GM21367 (cell line): ENCODE measurements at regions not wholly inside any gene's neighbourhood (a gene's known extent, or its start where the extent isn't known, plus 50 kb on each side); places are given as distances from the start of the nearest gene placed in this dataset.

Experiments used
- ATAC-seq: cut with Tn5 transposase; IDR thresholded peaks from one replicate; pipeline ENCODE4 v1.9.1; 2021; ENCODE audit not compliant: unreplicated experiment

DNA sequence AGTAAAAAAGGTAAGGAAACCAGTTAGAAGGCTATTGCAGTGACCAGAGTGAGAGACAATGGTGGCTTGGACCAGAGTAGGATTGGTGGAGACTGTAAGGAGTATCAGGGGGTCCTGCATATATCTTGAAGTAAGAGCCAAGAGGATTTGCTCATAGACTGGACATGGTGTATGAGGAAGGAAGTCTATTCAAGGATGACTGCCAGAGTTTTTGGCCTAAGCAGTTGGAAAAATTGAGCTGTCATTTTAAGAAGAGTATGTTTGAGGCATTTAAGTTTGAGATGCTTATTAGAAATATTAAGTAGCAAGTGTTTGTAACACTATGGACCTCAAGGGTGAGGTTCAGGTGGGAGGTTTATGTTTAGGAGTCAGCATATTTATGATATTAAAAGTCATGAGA is 596.6 kb downstream of the METTL15 start:
- no peak for ATAC-seq

DNA sequence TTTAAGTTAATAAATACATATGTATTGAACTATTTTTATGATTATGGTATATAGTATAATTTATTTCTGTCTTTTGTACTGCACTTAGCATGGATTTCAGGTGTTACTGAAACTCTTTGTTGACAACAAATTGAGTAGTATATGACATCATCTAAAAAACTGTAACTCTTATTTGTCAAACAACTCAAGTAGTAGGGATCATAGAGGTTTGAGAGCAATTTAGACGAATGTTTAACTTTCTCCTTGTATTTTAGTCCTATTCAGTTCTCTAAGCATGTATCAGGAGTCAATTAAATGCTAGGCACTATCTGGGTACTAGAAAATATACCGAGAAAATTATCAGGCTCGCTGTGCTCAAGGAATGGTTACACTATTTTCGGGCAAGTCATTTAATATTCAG is 595.2 kb downstream of the METTL15 start:
- no peak for ATAC-seq

DNA sequence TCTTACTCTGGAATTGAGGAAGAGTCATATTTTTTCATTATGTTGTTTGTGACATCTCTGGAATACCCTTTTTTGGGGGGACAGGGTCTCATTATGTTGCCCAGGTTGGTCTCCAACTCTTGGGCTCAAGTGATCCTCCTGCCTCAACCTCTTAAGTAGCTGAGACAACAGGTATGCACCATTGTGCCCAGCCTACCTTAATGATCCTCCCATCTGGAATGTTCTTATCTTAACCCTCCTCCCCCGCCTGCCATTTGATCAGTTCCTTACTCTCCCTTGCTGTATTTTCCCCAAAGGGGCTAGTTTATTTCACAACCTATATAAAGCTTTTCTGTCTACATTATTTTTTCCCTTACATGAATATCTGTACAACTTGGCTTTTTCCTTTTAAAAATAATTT is 594.7 kb downstream of the METTL15 start:
- ATAC-seq = no peak

DNA sequence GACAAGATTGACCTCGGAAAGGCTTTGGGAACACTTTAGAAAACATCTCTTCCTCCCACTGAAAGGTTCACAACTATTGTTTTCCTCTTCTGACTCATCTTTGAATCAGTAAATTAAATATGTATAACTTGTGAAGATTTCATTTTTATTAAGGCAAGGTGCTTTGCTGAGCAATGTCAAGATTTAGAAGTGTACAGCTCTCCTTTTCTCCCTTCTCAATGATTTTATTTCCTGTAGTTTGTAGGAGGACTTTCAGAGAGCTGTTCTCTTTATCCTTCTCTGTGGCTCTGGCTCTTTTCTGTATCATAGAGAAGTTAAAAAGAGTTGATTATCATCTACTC is 594.2 kb downstream of the METTL15 start:
- ATAC-seq = no peak

DNA sequence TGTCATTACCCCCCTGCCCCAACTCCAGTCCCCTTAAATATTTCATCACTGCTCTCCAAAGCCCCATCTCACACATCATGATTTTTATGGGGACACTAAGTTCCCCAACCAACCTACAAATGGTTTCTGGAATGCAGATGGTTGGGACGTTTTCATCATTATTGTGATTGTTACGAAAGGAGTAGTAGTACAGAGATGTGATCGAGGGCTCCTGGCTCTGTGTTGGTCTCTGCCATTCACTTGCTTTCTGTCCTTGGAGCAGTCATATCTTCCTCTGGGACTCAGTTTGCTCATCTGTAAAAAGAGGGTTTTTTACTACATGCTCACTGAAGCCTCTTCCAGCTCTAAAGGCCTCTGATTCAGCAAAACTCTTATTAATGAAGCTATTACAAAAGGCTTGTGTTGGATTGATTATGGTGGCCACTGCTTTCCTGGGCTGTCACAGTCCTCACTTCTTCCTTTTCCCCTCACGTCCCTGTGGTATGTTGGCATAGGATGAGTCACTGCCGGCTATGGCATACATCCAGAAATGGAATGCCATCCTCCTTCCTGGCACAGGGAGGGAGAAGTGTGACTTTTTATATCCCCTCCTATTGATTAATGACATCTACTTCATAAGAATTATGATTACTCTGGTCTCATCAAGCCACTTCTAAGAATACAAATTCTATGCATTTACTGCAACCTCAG is 593.7 kb downstream of the METTL15 start:
- ATAC-seq = no peak

DNA sequence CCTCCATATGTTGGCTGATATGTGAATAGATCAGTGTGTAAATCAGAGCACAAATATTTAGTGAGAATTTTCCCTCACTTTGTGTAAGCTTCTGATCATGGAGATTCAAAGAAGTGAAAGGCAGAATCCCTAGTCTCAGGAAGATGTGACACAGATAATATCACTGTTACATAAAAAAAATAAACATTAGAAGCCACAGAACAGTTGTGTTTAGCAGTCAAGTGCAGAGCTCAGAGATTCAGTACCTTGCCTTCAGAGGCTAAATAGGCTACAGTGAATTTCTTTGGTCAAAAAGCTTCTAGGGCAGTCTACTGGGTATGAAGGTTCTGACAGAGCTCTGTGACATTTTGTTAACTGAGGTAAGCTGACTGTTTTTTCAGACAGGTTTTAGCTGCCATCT is 591.5 kb downstream of the METTL15 start:
- no peak for ATAC-seq

DNA sequence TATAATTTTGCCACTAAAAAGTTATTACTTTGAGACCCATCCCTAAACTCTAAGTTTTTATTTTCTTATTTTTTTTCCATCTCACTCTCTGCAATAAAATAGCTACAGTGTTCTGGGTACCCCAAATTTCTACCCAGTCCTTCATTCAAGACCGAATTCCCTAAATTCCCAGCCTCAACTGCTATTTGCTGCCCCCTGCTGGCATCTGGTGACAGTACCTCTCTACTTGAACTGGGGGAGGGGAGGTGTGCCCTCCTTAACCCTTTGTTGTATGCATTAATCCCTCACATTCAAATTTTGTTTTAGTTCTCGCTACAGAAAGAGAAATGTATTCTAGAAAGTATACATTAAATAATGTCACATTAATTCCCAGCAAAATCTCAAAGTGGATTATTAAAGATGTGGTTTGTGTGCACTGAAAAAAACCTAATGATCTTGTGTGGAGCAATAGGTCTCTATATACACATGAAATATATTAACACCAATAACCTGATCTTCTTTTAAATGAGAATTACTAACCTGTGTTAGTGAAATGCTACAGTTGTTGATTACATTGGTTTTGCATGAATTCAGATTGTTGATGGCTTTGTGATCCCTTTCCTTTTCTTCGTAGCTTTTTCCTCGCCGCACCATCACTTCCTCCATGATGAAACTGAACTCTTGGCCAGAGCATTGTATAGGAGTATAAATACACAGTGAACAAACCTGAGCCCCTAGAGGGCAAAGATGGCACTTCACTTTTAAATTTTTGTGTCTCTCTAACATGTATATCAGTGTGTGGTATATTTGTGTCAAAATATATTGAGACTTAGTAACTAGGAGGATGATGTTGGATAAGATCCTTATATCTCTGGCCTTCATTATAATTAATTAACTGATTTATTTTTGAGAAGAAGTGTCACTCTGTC is 590.0 kb downstream of the METTL15 start:
- peak; percentile 62 for ATAC-seq

DNA sequence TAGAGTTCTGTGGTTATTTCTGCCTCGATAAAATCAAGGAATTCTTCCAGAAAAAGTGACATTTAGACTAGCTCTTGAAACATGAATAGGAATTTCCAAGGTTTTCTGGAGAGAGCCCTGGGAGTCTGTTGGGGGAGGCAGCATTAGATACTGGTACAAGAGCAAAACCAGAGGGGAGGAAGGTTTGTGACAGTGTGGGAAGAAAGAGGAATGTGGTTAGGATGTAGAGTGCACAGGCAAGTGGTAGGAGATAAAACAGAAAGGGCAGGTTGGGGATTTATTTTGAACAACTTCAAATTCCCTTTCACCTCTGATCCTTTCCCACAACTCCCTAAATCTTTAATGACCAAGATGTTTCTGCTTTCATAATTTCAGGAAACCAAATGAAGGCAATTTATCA is 588.4 kb downstream of the METTL15 start:
- ATAC-seq = no peak

DNA sequence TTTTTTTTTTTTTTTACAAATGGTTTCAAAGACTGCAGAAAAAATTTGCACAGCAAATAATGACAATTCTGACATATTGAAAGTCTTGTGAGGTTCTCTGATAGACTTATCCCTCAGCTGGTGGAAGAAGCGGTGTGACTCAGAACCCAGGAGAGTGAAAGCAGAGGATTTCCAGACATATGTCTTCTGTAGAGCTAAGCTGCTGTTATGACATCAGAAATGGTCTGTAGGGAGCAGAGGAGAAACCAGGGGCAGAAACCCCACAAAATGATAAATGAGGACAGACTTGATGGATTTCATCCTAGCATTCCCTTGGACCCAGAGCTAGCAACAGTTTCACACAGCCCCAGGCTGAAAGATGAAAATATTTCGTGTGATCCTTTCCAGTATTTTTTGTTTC is 582.6 kb downstream of the METTL15 start:
- ATAC-seq = no peak

DNA sequence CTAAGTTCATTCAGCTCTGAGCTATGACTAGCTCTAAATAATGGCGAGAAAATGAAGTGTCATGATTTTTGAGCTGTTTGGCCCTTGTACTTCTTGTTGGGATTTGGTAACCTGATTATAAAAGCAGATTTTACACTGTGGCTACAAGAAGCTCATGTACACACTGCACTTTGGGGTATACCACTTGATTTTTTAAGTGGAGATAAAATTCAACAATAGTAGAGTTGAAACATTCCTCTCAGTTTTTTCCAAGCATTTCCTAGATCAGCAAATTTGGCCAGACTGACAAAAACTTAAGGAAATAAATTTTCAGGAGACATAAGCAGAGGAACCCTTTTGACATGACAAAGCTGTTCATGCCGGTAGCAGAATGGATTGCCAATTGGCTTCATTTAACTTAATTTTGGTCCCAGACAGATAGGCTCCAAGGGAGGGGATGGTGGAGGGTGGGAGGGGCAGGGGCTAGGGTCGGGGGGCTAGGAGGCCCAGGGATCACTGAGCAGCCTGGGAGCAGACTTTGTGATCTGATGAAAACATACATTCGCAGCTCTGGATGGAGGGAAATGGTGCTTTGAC is 575.9 kb downstream of the METTL15 start:
- no peak for ATAC-seq

DNA sequence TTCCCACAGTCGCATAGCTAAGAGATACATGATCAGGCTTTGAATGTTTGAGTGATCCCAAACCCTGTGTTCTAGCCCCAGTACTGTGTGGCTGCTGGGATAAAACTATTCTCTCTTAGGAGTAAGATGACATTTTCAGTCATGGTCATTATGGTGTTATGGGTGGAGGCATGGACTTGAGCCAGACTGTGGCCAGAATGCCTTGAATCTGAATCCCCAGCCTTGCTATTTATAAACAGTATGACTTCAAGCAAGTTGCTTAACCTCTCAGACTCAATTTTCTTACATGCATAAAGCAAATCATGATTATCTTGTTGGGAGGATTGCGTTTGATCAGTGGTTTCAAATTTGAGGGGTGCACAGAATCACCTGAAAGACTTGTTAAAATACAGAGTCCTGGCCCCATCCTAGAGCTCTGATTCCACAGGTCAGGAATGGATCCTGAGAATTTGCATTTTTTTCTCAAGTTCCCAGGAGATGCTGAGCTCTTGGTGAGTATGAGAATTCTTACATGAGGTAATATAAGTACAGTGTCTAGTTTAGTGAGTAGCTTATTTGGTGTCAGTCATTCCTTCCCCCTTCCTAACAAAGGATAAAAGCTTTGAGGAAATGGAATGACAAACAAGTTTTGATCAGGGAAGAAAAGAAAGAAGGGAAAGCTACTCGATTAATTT is 571.7 kb downstream of the METTL15 start:
- ATAC-seq = no peak

DNA sequence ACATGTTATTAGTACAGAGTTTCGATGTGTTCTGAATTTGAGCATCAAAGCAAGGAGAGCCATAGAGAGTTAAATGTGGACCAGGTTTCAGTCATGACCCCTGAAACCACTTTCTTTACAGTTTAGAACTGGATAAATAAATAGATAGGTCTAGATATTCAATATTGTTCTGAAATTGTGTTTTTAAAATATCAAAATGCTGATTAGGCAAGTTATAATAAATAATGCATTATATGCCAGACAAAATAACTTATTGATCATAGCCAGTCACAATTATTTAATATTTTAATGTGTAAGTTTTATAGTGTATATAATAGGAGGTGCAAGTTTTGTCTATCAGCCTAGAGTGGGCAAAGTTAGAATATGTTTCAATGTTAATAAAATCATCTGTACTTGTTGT is 569.5 kb downstream of the METTL15 start:
- ATAC-seq = no peak

DNA sequence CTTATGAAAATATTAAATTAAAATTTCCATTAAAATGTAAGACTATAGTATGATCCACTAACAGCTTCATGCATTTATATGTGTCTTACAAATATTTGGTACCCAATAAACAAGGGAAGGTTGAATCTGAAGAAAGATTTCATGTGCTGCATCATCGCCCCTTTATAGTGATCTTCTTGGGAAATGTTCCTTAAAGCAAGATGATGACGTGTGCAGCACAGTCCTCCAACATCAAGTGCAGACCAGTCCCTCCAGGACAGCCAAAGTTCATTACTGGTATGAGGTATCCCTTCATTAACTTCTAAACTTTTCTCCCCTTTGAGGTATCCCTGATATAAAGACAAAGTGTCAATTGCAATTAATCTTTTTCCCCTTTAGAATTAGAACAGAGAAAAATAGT is 567.0 kb downstream of the METTL15 start:
- ATAC-seq = no peak

DNA sequence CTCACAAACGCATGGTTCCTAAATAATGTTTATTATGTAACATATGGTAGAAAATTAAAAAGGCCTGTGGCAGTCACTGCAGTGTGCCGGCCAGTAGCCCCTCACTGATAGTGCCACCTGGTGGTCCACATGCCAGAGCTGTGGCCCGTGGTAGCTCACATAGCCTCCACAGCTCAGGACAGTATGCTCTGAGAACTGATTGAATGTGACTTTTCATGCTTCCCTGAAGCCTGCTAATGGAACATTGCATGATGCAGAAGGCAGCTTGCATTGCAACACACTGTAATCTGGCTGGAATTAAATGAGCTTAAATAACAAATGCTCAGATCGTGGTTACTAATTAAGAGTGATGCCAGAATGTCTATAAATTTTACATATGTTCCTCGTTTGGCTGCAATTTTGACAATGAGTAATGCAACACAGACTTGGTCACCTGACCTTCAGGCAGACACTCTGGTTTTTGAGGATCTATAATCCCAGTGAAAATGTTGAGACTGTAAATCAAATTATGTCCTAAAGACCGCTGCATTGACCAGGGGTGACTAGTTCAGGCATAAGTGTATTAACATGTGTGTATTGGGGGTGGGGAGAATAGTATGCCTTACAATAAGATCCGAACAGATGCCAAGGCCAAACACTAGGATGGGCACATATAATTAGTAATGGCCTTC is 566.4 kb downstream of the METTL15 start:
- ATAC-seq = no peak

DNA sequence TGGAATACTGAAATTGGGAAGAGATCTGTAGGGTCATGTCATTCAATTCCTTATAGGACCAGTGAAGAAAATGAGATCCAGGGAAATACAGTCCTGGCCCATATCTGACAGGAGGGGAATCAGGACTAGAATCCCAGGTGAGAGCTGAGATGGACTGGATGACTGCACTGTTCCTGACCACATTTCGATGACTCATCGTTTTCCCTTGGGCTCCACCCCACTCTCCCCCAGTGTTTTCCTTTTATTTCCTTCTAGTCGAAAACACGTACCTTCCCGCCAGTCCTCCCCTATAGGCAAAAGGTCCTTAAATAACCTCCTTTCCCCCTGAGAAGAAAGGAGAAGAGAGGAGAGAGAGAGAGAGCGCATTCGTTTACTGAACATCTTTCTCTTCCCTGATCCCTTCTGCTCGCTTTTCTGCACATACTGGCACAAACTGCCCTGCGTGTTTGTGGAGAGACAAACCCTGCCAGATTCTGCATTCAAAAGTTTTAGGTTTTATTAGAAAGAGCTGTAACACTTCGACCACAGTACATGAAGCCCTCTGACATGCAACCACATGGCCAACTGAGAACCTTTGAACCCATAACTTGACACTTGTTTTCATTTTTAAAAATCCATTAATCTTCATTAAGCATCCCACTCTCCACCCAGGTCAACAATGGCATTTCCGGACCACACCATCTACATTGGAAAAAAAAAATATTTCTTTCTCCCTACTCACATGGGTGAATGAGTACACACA is 565.7 kb downstream of the METTL15 start:
- no peak for ATAC-seq

DNA sequence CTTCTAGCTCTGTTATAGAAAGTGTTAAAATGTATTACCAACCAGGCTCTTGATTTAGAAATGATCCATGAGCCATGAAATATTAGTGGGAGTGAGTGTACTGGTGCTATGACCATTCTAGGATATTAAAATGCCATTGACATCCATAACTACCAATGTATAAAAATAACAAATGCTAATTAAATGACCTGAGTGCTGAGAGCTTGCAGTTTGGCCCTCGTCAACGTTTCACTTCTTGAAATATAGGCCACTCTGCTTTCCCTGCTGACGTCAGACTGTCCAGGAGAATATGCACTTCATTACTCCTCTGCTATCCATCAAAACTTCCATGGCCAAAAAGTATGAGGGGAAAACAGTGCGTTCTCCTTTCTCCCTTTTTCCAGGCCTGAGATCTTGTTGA is 563.1 kb downstream of the METTL15 start:
- no peak for ATAC-seq

DNA sequence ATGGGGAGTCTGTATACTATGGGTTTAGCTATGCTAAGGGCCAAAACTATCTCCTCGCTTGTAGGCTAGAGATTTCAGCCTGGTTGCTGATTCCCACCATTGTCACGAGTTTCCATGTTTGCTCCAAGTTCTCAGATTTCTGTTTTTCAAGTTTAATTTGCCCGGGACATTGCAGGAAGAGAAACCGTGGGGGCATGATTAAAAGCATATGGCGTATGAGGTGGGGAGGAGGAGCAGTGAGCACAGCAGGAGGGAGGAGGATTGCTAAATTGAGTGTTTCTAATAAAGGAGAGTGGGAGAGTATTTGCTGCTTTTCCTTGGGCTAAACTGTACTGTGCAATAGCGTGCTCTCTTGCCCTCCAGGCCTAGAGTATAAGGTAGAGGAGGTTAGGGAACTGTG is 558.4 kb downstream of the METTL15 start:
- no peak for ATAC-seq

DNA sequence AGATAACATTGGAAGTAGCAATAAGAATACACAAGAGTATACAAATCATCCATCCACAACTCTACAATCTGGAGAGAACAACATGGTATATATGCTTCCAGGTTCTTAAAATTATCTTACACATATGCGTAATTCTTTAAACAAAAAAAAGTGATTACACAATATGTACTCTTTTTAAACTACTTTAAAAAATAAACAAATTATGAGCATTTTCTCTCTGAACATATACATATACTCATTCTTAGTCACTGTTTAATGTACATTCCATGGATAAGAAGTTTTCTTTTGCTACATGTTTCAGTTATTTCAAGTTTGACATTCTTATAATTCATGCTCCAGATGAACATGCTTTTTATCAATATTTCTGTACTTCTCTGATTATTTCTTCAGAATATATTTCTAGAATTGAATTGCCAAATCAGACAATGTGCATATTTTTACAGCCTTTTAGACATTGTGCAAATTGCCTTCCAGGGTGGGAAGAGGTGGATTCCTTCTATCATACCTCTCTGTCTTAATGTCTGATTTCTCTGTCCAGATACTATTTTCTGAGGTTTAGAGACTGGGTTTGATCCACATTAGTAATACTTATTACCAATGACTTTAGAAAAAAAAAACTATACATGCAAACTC is 551.6 kb downstream of the METTL15 start:
- ATAC-seq = no peak

DNA sequence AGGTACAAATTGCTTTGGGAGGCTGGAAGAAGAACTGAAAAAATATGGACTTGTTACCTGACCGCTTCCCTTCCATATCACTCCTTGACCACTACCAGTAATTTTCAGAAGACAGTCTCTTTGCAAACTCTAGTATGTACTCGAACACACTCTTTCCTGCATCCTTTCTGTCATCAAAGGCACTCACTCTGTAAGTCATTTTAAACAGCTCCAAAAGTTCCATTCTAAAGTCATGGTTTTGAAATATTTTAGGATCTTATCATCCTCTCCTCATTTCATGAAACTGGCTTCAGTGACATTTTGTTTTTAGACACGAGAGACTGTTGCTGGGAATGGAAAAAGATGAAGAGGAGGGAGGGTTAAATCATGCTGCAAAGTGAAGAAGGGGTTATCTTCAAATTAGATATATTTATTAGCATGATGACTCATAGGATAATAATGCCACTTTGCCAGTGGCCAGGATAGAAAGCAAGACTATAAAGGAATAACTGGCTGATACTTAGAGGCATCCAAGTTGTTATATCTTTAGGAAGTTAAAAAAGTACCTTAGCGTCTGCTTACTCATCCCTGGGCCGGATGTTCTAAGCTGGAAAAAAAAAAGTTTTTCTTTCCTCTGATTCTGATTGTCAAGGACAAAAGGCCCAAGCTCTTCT is 549.3 kb downstream of the METTL15 start:
- no peak for ATAC-seq
